Loucy (cell line): ENCODE measurements at regions not wholly inside any gene's neighbourhood (a gene's known extent, or its start where the extent isn't known, plus 50 kb on each side); places are given as distances from the start of the nearest gene placed in this dataset.

Experiments used
- H2AFZ ChIP-seq: fragments of 200-600 bp; sonication (generic); 2 replicates; pipeline ENCODE4 v1.6.0; 2016; ENCODE audit warnings: antibody characterized with exemption, mild to moderate bottlenecking, low read length, moderate library complexity
- H3F3A ChIP-seq: fragments of 200-600 bp; 2 replicates; pipeline ENCODE4 v1.6.0; 2016; ENCODE audit warnings: antibody characterized with exemption, low read depth, mild to moderate bottlenecking
- H3K27me3 ChIP-seq: fragments of 200-600 bp; sonication (generic); 2 replicates; pipeline ENCODE4 v1.6.1; 2014; ENCODE audit warnings: low read length, mild to moderate bottlenecking; ENCODE audit not compliant: insufficient read depth, poor library complexity, severe bottlenecking
- H3K36me3 ChIP-seq: fragments of 200-600 bp; sonication (generic); 2 replicates; pipeline ENCODE4 v1.6.1; 2016; ENCODE audit warnings: low read length; ENCODE audit not compliant: insufficient read depth
- H3K4me1 ChIP-seq: fragments of 200-600 bp; sonication (generic); 2 replicates; pipeline ENCODE4 v1.5.1; 2014; ENCODE audit warnings: low read length, mild to moderate bottlenecking; ENCODE audit not compliant: insufficient read depth, poor library complexity, severe bottlenecking
- H3K4me2 ChIP-seq: fragments of 200-600 bp; sonication (generic); 2 replicates; pipeline ENCODE4 v1.6.0; 2014; ENCODE audit warnings: antibody characterized with exemption, low read length, low read depth, mild to moderate bottlenecking; ENCODE audit not compliant: poor library complexity, severe bottlenecking
- H3K4me3 ChIP-seq: fragments of 200-600 bp; sonication (generic); 2 replicates; pipeline ENCODE4 v1.5.1; 2014; ENCODE audit warnings: low read length, mild to moderate bottlenecking, mixed read lengths; ENCODE audit not compliant: poor library complexity, severe bottlenecking
- H3K79me2 ChIP-seq: fragments of 200-600 bp; sonication (generic); 2 replicates; pipeline ENCODE4 v1.6.1; 2014; ENCODE audit warnings: low read length; ENCODE audit not compliant: insufficient read depth
- H3K9ac ChIP-seq: fragments of 200-600 bp; sonication (generic); 2 replicates; pipeline ENCODE4 v1.6.0; 2014; ENCODE audit warnings: mild to moderate bottlenecking, low read depth, low read length, moderate library complexity; ENCODE audit not compliant: poor library complexity, severe bottlenecking
- H3K9me2 ChIP-seq: fragments of 200-600 bp; sonication (generic); replicated peaks from 2 replicates; pipeline ENCODE4 v1.6.1; 2016; ENCODE audit warnings: low read depth, low read length, mixed read lengths
- H3K9me3 ChIP-seq: fragments of 200-600 bp; sonication (generic); 2 replicates; pipeline ENCODE4 v1.6.1; 2014; ENCODE audit warnings: mild to moderate bottlenecking, antibody characterized with exemption, low read length, low read depth; ENCODE audit not compliant: insufficient read depth
- H4K20me1 ChIP-seq: fragments of 200-600 bp; sonication (generic); 2 replicates; pipeline ENCODE4 v1.6.0; 2014; ENCODE audit warnings: antibody characterized with exemption, low read length, mild to moderate bottlenecking; ENCODE audit not compliant: insufficient read depth, poor library complexity, severe bottlenecking
- CTCF ChIP-seq: fragments of 200-600 bp; sonication (generic); conservative IDR thresholded peaks from 2 replicates; pipeline ENCODE4 v1.5.1; 2014; ENCODE audit warnings: mild to moderate bottlenecking, antibody characterized with exemption, low read length
- EZH2phosphoT487 ChIP-seq: fragments of 200-600 bp; IDR thresholded peaks from 2 replicates; pipeline ENCODE4 v1.6.1; 2018; ENCODE audit warnings: antibody characterized with exemption, mild to moderate bottlenecking, moderate library complexity, borderline replicate concordance

- H3K27me3 ChIP-seq = no peaks in the 10 kb centered on the region
- H3K36me3 ChIP-seq = no peaks in the 10 kb centered on the region
- H3K79me2 ChIP-seq = no peaks in the 10 kb centered on the region
- H3K9me3 ChIP-seq = no peaks in the 10 kb centered on the region
- no peak overlapping the region for H3K4me3 ChIP-seq
- H3K9me2 ChIP-seq = no peaks in the 10 kb centered on the region
- H4K20me1 ChIP-seq = no peaks in the 10 kb centered on the region
- no peak overlapping the region for H2AFZ ChIP-seq
- H3F3A ChIP-seq = no peaks in the 10 kb centered on the region
- TF ChIP-seq CTCF = no peak
- no peak for TF ChIP-seq EZH2phosphoT487
- H3K4me1 ChIP-seq = no peaks in the 10 kb centered on the region
- no peak overlapping the region for H3K9ac ChIP-seq
- H3K4me2 ChIP-seq = no peak overlapping the region
Measured at GRCh38 chr11:37038911-37039310, 440.9 kb upstream of the RAG2 start.

- Histone ChIP-seq H3K4me2 (no peak overlapping the region), H3K27me3 (no peaks in the 10 kb centered on the region), H3K79me2 (no peaks in the 10 kb centered on the region), H3K9me2 (no peaks in the 10 kb centered on the region), H3F3A (no peaks in the 10 kb centered on the region), H2AFZ (no peak overlapping the region), H3K4me1 (no peaks in the 10 kb centered on the region), H3K9me3 (no peaks in the 10 kb centered on the region), H3K9ac (no peak overlapping the region), H4K20me1 (no peaks in the 10 kb centered on the region), H3K4me3 (no peak overlapping the region), H3K36me3 (no peaks in the 10 kb centered on the region)
- TF ChIP-seq CTCF (no peak), EZH2phosphoT487 (no peak)
Measured at GRCh38 chr11:37026741-37027140, 428.7 kb upstream of the RAG2 start.

GRCh38 chr11:37026326-37026725 is 428.3 kb upstream of the RAG2 start:
- H3F3A ChIP-seq = no peaks in the 10 kb centered on the region
- no peaks in the 10 kb centered on the region for H3K36me3 ChIP-seq
- no peak overlapping the region for H3K4me3 ChIP-seq
- TF ChIP-seq EZH2phosphoT487 (no peak), CTCF (no peak)
- no peaks in the 10 kb centered on the region for H3K79me2 ChIP-seq
- H3K9ac ChIP-seq = no peak overlapping the region
- H3K4me2 ChIP-seq = no peak overlapping the region
- H3K9me2 ChIP-seq = no peaks in the 10 kb centered on the region
- no peaks in the 10 kb centered on the region for H3K9me3 ChIP-seq
- no peaks in the 10 kb centered on the region for H4K20me1 ChIP-seq
- H2AFZ ChIP-seq = no peak overlapping the region
- H3K4me1 ChIP-seq = no peaks in the 10 kb centered on the region
- H3K27me3 ChIP-seq = no peaks in the 10 kb centered on the region
